ENCODE measurements at regions not wholly inside any gene's neighbourhood (a gene's known extent, or its start where the extent isn't known, plus 50 kb on each side); places are given as distances from the start of the nearest gene placed in this dataset.

DNA sequence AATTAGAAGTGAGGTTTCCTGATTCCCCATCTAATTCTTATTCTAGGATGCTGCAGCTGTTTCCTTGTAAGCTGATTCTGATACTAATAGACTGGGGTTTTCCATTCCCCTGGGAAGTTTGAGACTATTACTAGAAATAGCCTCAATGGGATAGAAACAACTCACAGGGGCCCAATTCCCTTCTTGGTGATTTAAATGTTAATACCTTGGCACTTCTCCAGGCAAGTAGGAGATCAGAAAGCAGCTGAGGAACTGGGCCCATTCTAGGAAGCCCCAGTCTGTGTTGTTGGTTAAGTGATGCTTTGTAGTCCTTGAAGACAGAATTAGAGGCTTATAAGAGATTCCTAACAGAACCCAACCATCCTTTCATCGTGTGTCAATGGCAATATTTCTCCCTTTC lies 407.0 kb upstream of the SEL1L start:
- TF ChIP-seq, protein P1, sequence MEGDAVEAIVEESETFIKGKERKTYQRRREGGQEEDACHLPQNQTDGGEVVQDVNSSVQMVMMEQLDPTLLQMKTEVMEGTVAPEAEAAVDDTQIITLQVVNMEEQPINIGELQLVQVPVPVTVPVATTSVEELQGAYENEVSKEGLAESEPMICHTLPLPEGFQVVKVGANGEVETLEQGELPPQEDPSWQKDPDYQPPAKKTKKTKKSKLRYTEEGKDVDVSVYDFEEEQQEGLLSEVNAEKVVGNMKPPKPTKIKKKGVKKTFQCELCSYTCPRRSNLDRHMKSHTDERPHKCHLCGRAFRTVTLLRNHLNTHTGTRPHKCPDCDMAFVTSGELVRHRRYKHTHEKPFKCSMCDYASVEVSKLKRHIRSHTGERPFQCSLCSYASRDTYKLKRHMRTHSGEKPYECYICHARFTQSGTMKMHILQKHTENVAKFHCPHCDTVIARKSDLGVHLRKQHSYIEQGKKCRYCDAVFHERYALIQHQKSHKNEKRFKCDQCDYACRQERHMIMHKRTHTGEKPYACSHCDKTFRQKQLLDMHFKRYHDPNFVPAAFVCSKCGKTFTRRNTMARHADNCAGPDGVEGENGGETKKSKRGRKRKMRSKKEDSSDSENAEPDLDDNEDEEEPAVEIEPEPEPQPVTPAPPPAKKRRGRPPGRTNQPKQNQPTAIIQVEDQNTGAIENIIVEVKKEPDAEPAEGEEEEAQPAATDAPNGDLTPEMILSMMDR (IDR thresholded peaks at IDR 0.05): no peak
- TF ChIP-seq EP300 (IDR thresholded peaks at IDR 0.05) (no peak), POLR2A (IDR thresholded peaks at IDR 0.05) (no peak)

Data from ovary (tissue), 3 donors.